ENCODE measurements at regions not wholly inside any gene's neighbourhood (a gene's known extent, or its start where the extent isn't known, plus 50 kb on each side); places are given as distances from the start of the nearest gene placed in this dataset.

GRCh38 chr10:28939281-28940157, 262.2 kb downstream of the BAMBI start:
- peaks cover 36% of the 10 kb centered on the region for H3K4me1 ChIP-seq (ENCODE audit: insufficient read depth, low read length, poor library complexity, severe bottlenecking)
- ChIA-PET CTCF (interaction anchor here (0.6 to 1.3 kb wide), 8 partner anchors 11 to 311 kb away, joined by 3 to 5 read pairs (median 4); no protein-coding TSS in a partner anchor), POLR2A (ENCODE audit: low non-redundant PET) (interaction anchor here (0.7 kb wide), 1 partner anchor 221 kb away, joined by 4 read pairs; no protein-coding TSS in a partner anchor)
- intact Hi-C loops (cut with micrococcal nuclease; ENCODE audit: unreplicated experiment): loop anchor here (5.0 kb wide), 1 partner anchor 262 kb away; the partner anchor contains the start of gene BAMBI
- H3K4me3 ChIP-seq (ENCODE audit: low read depth, low read length, poor library complexity, severe bottlenecking): peak overlapping the region; percentile 45
- H3K27ac ChIP-seq (ENCODE audit: low read depth, low read length, poor library complexity, severe bottlenecking): peak overlapping the region; percentile 74
- TF ChIP-seq CTCF (conservative IDR thresholded peaks at IDR 0.05; ENCODE audit: low read depth, low read length): peak; percentile 90
- TF ChIP-seq EZH2 (IDR thresholded peaks at IDR 0.05; ENCODE audit: borderline replicate concordance, low read depth, low read length, poor library complexity, severe bottlenecking): no peak
- DNase-seq (ENCODE audit: low spot score): peak; percentile 95
- H3K27me3 ChIP-seq (replicated peaks; ENCODE audit: insufficient read depth, low read depth, low read length, poor library complexity): no peaks in the 10 kb centered on the region
- no peaks in the 10 kb centered on the region for H3K36me3 ChIP-seq (ENCODE audit: insufficient read depth, low read length, poor library complexity, severe bottlenecking)
- no peaks in the 10 kb centered on the region for H3K9me3 ChIP-seq (ENCODE audit: low read depth, low read length, poor library complexity, severe bottlenecking)
- BruUV-seq (replicated peaks): no TSS peak

- DNase-seq (ENCODE audit: low spot score): no peak
- POLR2A ChIA-PET (ENCODE audit: low non-redundant PET): interaction anchor here (0.6 to 0.7 kb wide), 2 partner anchors 46 to 222 kb away, joined by 3 to 4 read pairs; no protein-coding TSS in a partner anchor
- CTCF ChIA-PET: interaction anchor here (0.6 to 1.3 kb wide), 2 partner anchors 12 to 295 kb away, joined by 5 read pairs; no protein-coding TSS in a partner anchor
- no peak for TF ChIP-seq CTCF (conservative IDR thresholded peaks at IDR 0.05; ENCODE audit: low read depth, low read length)
- TF ChIP-seq EZH2 (IDR thresholded peaks at IDR 0.05; ENCODE audit: borderline replicate concordance, low read depth, low read length, poor library complexity, severe bottlenecking): no peak
- intact Hi-C loops (cut with micrococcal nuclease; ENCODE audit: unreplicated experiment): no loop called here
- Histone ChIP-seq H3K36me3 (ENCODE audit: insufficient read depth, low read length, poor library complexity, severe bottlenecking) (no peaks in the 10 kb centered on the region), H3K27ac (ENCODE audit: low read depth, low read length, poor library complexity, severe bottlenecking) (peak overlapping the region; percentile 74), H3K9me3 (ENCODE audit: low read depth, low read length, poor library complexity, severe bottlenecking) (peaks cover 2% of the 10 kb centered on the region), H3K4me1 (ENCODE audit: insufficient read depth, low read length, poor library complexity, severe bottlenecking) (peaks cover 30% of the 10 kb centered on the region), H3K27me3 (replicated peaks; ENCODE audit: insufficient read depth, low read depth, low read length, poor library complexity) (no peaks in the 10 kb centered on the region), H3K4me3 (ENCODE audit: low read depth, low read length, poor library complexity, severe bottlenecking) (peak overlapping the region; percentile 45)
- BruUV-seq (replicated peaks): no TSS peak
Observed at GRCh38 chr10:28940158-28940888, 263.0 kb downstream of the BAMBI start.

- no TSS peak for BruUV-seq (replicated peaks)
- CTCF ChIA-PET: no interaction called here
Observed at GRCh38 chr10:28942012-28942411, 264.7 kb downstream of the BAMBI start.

More at GRCh38 chr10:28942012-28942411, 264.7 kb downstream of the BAMBI start:
- intact Hi-C loops (cut with micrococcal nuclease; ENCODE audit: unreplicated experiment): no loop called here
- TF ChIP-seq CTCF (conservative IDR thresholded peaks at IDR 0.05; ENCODE audit: low read depth, low read length) (no peak), EZH2 (IDR thresholded peaks at IDR 0.05; ENCODE audit: borderline replicate concordance, low read depth, low read length, poor library complexity, severe bottlenecking) (no peak)
- DNase-seq (ENCODE audit: low spot score): no peak
- Histone ChIP-seq H3K4me3 (ENCODE audit: low read depth, low read length, poor library complexity, severe bottlenecking) (no peak overlapping the region), H3K27me3 (replicated peaks; ENCODE audit: insufficient read depth, low read depth, low read length, poor library complexity) (no peaks in the 10 kb centered on the region), H3K36me3 (ENCODE audit: insufficient read depth, low read length, poor library complexity, severe bottlenecking) (no peaks in the 10 kb centered on the region), H3K4me1 (ENCODE audit: insufficient read depth, low read length, poor library complexity, severe bottlenecking) (peaks cover 25% of the 10 kb centered on the region), H3K27ac (ENCODE audit: low read depth, low read length, poor library complexity, severe bottlenecking) (no peak overlapping the region), H3K9me3 (ENCODE audit: low read depth, low read length, poor library complexity, severe bottlenecking) (peaks cover 5% of the 10 kb centered on the region)
- POLR2A ChIA-PET (ENCODE audit: low non-redundant PET): no interaction called here

Data from A673 (cell line).